GM12872 (cell line): ENCODE measurements at regions not wholly inside any gene's neighbourhood (a gene's known extent, or its start where the extent isn't known, plus 50 kb on each side); places are given as distances from the start of the nearest gene placed in this dataset.

Experiments
- TF ChIP-seq, protein P1 (sequence below): IDR thresholded peaks from 3 replicates; pipeline ENCODE4 v1.5.1; 2011; ENCODE audit warnings: low read depth, mild to moderate bottlenecking, low read length, moderate library complexity; ENCODE audit not compliant: insufficient read depth

DNA sequence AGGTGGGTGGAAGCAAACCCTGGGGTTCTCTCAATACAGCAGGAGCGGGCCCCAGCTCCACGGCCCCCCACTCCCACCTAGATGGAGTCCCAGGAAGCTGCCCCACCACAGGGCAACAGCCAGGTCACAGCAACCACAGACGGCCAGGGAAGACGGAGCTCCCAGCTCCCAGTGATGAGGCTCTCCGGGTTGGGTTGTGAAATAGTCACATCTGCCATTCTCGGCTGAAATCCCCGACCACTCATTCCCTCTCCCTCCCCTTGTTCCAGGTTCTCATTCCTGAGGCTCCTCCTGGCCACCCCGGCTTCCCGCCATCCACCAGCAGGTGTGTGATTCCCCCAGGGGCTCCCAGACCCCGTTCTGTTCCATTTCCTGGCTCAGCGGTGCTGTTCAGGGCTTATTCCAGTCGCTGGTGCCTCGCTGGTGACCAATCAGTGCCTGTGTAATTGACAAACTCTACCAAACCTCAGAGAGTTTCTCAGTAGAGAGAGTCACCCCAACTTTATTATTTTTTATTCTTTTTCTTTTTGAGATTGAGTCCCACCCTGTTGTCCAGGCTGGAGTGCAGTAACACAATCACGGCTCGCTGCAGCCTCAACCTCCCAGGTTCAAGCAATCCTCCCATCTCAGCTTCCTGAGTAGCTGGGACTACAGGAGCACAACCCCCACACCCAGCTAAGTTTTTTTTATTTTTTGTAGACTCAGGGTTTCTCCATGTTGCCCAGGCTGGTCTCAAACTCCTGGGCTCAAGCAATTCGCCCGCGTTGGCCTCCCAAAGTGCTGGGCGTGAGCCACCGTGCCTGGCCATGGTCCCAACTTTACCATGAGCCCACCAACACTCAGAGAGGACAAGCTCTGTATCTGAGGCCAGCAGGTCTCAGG is 63.2 kb downstream of the SHANK2 start:
- TF ChIP-seq, protein P1, sequence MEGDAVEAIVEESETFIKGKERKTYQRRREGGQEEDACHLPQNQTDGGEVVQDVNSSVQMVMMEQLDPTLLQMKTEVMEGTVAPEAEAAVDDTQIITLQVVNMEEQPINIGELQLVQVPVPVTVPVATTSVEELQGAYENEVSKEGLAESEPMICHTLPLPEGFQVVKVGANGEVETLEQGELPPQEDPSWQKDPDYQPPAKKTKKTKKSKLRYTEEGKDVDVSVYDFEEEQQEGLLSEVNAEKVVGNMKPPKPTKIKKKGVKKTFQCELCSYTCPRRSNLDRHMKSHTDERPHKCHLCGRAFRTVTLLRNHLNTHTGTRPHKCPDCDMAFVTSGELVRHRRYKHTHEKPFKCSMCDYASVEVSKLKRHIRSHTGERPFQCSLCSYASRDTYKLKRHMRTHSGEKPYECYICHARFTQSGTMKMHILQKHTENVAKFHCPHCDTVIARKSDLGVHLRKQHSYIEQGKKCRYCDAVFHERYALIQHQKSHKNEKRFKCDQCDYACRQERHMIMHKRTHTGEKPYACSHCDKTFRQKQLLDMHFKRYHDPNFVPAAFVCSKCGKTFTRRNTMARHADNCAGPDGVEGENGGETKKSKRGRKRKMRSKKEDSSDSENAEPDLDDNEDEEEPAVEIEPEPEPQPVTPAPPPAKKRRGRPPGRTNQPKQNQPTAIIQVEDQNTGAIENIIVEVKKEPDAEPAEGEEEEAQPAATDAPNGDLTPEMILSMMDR = no peak

DNA sequence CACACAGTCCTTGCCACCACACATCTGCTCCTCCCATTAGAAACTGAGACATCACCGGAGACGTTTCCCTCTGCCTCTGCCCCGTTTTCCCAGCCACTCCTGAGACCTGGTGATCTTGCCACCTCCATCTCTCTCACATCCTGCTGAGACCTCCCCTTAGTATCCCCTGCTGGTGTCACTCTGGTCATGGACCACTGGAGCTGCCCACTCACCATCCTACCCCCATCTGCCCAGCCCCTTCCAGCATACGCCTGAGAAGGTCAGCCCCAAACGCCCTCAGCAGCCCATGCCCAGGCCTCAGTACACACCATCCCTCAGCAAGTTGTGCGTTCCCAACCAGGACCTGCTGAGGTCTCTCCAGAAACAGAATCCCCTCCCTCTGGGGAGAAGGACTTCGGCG is 64.3 kb downstream of the SHANK2 start:
- TF ChIP-seq, protein P1 = no peak

DNA sequence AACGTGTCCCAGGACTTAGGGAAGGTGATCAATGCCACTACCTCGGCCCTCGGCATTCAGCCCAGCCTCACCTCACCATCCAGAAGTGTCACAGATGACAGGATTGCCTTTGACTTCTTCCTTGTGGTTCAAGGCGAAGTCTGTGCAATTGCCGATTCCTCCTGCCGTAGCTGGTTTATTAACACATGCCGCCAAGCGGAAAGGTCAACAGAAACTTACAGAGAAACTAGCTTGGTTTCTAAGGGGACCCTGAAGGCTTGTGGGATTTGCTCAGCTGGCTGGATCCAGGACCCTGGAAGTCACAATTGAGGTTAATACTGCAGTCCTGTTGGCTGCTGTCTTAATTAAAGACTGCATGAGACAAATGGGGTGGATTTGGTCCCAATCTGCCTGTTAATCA is 65.6 kb downstream of the SHANK2 start:
- TF ChIP-seq, protein P1 = no peak

DNA sequence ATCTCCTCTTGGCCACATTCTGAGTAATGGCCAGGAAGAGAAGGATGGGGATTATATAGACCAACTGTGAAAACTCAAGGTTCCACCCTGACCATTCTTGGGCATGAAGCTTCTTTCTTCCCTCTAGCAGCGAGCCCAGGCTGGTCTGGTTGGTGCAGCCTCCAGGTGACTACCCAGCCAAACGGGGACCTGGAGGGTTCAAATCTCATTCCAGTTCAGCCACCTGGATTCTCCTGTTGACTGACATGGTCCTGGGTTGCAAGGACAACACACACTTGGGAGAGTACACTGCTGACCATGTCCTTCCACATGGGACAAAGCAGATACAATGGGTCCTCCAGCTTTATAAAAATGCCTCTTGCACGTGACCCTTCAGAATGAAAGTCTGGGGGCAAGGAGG is 67.0 kb downstream of the SHANK2 start:
- TF ChIP-seq, protein P1 = no peak

DNA sequence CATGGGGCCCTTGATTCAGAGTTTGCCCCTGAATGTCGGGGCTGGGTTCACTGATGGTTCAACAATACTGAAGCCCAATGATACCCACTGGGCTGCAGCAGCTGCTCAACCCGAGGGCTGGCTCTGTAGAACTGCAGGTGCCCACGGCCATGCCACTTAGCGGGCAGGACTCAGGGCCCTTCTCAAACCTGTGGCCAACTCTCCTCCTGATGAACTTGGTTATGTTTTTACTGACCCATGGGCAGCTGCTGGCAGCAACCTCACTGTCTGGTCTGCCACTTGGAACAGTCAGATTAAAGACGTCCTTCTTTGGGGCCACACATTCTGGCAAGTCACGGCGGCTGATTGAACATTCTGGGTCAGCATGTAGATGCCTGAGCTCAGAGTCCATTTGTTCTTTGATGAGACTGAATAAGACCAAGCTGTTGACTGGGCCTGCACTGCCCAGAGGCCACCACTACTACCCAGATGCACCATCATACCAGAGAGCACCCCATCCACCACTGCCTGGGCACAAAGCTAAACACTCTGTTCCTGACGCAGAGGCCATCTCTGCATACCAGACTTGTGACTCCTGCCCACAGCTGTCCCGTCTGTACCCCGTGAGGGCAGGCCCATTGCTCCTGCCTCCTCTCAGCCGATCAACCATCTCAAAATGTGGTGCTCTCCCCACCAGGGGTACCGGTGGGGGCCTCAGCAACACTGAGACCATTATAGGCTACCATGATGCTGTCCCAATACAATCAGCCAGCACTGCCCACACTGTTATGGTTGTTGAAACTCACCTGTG is 67.8 kb downstream of the SHANK2 start:
- TF ChIP-seq, protein P1 = no peak

DNA sequence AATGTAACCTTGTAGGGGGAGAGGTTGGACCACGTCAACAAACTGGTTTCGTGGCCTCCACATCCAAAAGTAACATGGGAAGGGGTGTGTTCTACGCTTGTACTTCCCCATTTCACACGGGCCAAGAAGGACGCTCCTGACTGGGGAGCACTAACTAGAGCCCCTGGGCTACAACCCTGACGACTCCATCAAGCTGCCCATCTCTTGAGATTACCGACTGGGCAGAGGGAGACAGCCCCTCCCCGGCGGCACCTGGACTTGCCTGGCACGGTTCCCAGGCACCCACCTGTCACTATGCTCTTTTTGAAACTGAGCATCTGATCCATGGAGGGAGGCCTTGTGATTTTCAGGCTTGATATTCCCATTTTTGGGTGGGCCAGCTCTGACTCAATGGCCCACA is 68.5 kb downstream of the SHANK2 start:
- TF ChIP-seq, protein P1 = no peak

DNA sequence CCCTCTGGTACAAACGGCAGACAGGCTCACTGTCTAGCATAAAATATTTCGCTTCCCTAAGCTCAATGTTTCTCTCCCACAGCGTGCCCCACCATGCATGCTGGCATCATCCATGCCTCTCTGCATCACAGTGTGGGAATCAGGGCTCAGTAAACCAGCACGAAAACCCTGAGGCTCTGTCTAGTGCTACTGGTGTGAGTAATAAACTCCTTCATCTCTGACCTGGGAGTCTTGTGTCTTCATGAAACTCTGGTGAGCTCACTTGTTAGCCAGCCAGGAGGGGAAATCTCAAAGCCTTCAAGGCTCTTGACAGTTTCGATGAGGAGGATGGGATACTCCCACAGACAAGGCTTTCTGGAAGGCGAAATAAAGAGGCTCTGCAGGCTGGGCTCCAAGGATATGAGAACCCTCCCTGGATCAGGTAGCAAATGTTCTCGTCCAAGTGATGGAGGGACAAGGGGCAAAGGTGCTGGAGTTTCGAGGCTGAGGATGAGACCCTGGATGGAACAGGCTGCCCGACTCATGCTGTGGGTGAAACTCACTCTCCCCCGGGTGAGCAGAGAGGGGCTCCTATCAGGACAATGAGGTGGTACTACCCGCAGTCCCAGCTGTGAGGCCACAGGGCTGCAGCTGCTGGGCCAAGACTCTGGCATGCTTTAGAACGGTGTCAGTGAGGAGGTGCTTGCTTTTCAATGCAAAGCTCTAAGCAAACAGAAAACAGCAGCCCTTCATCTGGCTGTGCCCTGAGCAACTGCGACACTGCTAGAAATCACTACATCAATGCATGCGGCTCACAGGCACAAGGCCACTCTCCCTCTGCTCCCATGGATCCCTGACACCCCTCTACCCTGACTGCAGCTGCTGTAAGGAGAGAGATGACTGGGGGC is 69.3 kb downstream of the SHANK2 start:
- TF ChIP-seq, protein P1 = no peak
